Stimulated activated CD4-positive, alpha-beta T cell treated with anti-CD3 and anti-CD28 coated beads, Interleukin-4, amount 100 ng/mL, for 24 hours (primary cell): ENCODE measurements at regions not wholly inside any gene's neighbourhood (a gene's known extent, or its start where the extent isn't known, plus 50 kb on each side); places are given as distances from the start of the nearest gene placed in this dataset.
"Not testable (repeated sequence)": the region's sequence is repeated elsewhere in the genome, so short reads cannot be mapped to it uniquely, and the experiment has no call there.

Experiments
- DNase-seq: peaks from one replicate; pipeline ENCODE4 v3.0.0-alpha.2; 2020

DNA sequence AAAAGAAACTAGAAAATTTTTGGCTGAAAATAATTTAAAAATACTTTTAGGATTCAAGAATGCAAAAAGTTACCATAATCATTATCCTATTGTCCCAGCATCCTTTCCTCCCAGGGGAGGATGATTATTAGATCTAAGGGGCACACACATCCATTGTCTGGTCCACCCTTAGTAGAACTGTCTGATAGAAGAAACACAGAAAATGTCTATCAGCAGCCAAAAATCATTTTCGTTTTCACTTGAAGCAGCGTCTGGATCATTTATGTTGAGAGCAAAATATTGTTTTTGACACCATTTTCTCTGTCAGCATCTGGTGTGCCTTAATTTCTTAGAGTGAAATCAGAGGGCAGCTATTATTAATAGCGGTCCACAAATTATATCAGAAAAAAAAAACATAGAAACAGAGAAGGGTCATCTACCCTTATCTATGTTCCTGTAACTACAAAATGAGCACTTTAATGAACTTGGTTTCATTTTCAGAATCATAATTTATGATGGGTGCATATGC lies 446.3 kb downstream of the TRAM1L1 start:
- no peak for DNase-seq

DNA sequence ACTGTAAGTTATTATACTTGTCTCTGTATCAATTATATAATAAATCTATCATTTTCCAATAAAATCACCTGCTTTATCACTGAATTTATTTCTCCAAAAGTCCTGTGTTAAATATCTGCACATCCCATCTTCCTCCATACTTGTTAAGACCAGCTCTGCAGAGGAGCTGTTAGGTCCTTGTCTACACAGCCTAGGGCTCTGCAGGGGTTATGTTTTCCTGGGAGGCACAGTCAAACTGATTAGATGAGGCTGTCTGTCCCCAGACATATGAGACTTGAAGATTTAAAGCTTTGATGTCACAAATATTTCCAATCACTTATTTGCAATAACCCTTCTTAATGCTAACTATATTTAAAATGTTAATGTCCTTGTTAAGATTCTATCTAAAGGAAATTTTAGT lies 446.8 kb downstream of the TRAM1L1 start:
- DNase-seq, result no peak

DNA sequence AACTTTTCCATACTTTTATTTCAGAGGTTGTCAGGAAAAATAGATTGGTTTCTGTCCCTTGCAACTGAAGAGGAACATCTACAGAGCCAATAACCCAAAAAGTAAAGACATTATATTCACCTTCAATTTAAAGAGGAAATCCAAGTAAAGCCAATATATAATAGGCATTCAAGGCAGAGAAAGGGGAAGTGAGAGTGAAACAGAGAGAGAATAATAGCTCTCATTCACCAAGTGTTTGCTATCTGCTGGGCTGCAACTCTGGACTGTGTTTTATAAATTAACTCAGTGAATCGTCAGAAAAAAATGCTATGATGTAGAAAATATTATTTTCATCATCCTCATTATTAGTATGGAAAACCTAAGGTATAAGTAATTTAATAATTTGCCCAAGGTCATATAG lies 448.5 kb downstream of the TRAM1L1 start:
- no peak for DNase-seq

DNA sequence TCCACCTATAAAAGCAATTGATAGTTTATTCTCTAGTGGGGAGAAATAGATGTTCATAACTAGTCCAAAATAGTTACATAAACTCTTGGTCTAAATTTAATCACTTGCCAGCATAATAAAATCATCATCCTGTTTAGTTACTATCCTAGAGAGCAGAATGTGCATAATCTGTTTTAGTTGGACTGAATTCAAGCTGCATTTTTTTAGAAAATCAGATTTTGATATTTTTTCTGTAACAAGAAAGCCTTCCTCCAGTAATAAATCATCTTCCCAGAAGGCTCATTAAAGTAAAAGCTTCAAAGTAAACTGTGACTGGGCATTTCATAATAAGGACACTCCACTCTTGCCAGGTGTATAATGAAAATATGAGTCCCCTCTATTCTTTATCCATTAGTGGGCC lies 453.1 kb downstream of the TRAM1L1 start:
- DNase-seq, result no peak

DNA sequence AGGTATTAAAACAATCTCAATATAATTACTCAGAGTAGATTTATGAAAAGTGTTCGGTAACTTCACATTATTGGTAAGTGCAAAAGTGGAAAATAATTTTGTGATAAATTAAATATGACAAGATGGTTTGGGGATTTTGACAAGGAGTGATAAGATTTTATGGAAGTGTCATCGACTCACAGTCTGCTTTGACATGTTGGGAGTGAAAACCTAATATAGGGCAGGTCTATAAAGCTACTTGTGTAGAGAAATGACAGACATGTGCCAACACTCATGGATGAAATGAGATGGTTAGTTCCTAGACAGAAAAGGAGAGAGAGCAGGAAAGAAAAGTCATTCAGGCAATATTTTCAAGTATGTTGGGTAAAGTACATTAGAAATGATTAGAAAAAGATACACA lies 456.8 kb downstream of the TRAM1L1 start:
- DNase-seq, result no peak

DNA sequence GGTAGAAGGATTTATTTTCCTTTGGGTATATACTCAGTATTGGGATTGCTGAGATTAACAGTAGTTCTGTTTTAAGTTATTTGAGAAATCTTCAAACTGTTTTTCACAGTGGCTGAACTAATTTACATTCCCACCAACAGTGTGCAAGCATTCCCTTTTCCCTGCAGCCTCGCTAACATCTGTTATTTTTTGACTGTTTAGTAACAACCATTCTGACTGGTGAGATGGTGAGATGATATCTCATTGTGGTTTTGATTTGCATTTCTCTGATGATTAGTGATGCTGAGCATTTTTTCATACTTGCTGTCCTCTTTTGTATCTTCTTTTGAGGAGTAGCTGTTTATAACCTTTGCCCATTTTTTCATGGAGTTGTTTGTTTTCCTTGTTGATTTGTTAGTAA lies 457.8 kb downstream of the TRAM1L1 start:
- DNase-seq, result no peak

DNA sequence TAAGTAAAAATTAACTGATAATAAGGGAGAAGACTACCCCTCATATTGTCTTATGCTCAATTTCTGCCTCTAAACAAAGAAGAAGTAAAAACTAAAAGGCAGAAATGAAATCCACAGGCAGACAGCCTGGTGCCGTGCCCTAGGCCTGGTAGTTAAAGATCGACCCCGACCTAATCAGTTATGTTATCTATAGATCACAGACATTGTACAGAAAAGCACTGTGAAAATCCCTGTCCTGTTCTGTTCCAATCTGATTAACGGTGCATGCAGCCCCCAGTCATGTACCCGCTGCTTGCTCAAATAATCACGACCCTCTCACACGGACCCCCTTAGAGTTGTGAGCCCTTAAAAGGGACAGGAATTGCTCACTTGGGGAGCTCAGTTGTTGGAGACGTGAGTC lies 465.9 kb downstream of the TRAM1L1 start:
- DNase-seq, result not testable (repeated sequence)

DNA sequence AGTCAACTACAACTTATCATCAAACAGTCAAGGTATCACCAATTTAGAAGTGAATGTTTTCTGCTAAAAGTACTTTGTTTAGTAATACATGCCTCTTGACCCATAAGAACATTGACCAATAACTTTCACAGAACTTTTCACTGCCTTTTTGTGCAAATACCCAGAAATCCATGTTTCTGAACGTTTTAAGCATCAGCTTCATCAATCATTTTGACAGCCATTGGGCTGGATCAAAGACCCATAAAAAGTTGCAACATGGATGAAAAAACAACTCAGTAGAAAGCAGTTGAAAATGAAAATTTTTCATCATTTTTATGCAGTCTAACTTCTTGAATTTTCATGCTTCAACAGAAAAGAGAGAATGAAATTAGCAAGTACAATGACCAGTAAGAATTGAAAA lies 466.7 kb downstream of the TRAM1L1 start:
- DNase-seq, result no peak

DNA sequence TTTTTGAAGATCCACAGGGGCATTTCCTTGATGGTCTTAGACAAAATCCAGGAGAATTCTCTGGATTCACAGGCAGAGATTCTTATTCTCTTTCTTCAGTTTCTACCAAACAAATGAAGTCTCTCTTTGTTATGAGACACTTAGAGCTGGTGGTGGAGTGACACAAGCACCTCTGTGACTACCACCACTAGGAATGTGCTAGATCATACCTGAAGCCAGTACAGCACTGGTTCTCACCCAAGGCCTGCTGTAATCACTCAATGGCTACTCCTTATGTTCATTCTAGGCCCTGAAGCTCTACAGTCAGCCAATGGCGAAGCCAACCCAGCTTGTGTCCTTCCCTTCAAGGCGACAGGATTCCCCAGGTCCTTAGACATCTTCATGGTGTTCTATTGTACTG lies 482.3 kb downstream of the TRAM1L1 start:
- DNase-seq, result no peak

DNA sequence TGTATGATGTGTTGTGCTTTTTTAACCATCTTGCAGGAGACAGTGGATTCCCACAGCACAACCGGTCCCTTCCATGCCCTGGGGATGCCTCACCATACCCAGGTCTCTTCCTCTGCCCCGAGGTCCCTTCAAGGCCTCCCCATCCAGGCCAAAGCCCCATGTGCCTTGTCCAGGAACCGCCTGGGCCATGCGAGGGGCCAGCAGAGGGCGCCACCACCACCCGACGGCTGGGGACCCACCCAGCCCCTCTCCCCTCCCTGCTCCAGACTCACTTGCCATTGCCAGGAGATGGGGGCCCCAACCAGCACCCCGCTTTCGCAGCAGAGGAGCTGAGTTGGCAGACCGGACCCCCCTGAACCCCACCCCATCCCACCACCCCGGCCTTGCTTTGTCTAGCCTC lies 485.5 kb downstream of the TRAM1L1 start:
- DNase-seq, result no peak

DNA sequence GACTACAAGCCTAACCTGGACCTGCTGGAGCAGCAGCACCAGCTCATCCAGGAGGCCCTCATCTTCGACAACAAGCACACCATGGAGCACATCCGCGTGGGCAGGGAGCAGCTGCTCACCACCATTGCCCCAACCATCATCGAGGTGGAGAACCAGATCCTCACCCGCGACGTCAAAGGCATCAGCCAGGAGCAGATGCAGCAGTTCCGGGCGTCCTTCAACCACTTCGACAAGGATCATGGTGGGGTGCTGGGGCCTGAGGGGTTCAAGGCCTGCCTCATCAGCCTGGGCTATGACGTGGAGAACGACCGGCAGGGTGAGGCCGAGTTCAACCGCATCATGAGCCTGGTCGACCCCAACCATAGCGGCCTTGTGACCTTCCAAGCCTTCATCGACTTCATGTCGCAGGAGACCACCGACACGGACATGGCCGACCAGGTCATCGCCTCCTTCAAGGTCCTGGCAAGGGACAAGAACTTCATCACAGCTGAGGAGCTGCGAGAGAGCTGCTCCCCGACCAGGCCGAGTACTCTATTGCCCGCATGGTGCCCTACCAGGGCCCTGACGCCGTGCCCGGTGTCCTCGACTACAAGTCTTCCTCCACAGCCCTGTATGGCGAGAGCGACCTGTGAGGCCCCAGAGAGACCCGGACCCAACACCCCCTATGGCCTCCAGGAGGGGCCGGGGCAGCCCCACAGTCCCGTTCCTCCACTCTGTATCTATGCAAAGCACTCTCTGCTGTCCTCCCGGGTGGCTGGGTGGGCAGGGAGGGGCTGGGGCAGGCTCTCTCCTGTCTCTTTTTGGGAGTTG lies 486.2 kb downstream of the TRAM1L1 start:
- no peak for DNase-seq

DNA sequence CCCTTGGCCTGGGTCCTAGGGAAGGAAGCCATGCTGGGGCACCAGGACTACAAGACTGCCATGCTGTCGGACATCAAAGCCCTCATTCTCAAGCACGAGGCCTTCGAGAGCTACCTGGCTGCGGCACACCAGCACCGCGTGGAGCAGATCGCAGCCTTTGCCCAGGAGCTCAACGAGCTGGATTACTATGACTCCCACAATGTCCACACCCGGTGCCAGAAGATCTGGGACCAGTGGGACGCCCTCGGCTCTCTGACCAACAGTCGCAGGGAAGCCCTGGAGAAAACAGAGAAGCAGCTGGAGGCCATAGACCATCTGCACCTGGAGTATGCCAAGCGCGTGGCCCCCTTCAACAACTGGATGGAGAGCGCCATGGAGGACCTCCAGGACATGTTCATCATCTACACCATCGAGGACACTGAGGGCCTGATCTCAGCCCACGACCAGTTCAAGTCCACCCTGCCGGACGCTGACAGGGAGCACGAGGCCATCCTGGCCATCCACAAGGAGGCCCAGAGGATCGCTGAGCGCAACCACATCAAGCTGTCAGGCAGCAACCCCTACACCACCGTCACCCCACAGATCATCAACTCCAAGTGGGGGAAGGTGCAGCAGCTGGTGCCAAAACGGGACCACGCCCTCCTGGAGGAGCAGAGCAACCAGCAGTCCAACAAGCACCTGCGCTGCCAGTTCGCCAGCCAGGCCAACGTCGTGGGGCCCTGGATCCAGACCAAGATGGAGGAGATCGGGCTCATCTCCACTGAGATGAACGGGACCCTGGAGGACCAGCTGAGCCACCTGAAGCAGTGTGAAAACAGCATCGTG lies 487.0 kb downstream of the TRAM1L1 start:
- DNase-seq, result no peak

DNA sequence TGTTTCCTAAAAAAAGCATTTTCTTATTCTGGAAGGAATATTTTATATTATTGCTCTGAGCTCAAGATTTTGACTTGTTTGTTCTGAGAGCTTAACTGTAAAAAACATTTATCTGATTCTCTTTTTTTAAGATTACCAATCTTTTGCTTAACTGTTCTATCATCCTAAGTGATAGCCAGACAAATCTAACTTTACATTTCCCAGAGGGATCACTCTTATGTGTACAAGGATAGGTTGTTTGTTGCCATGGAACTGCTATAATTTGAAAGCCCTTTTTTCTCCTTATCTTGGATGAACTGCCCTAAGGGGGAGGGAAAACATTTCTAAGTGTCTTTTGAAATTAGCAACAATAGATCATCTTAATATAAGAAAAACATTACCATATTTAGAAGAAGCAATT lies 494.7 kb downstream of the TRAM1L1 start:
- no peak for DNase-seq

DNA sequence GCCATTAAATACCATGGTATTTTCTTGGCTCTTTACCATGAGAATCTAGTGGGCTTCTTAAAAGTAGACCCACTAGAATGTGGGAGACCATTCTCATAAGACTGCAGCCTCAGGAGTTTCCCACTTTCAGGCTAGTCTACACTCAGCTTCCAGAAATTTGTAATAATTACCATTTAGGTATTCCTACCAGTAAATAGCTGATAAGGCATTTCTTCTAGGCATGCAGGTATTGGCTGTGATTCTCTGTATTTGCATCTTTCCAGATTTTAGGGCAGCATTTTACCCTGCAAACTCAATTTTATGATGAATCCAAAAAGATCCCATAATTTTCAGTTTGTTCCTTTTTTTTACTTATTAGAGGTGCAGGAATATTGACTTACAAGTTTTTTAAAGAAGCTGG lies 496.6 kb downstream of the TRAM1L1 start:
- no peak for DNase-seq

DNA sequence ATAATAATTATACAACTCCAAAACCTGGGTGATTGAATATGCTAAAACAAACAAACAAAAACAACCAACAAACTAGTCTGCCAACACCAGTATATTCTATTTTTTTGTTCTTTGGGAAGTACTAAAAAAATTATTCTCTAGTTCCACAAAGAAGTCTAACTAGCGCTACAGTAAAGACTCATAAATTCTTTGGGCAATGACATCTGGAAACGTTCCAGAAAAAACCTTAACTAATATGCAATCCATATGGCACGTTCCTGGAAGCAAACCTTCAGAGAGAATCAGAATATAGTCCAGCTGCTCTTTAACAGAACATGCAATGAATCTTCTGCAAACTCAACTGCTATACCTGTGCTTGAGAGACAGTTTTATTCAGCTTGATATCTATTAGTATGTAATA lies 500.1 kb downstream of the TRAM1L1 start:
- DNase-seq, result no peak

DNA sequence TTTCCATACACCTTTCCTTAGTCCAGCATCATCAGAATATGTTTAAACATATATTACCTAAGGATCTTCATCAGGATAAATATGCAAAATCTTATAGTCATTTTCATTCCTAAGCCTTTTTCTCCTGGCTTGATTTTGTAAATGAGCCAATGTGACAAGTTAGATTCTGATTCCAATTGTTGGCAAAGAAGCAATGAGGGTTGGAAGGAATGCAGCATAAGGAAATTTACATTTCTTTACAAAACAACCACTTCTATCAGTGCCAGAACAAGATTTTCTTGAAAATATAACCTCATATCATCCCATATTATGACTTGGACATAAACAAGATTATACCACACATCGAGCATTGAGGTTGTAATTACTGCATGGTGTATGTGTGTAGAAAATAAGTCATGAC lies 508.1 kb downstream of the TRAM1L1 start:
- DNase-seq, result no peak

DNA sequence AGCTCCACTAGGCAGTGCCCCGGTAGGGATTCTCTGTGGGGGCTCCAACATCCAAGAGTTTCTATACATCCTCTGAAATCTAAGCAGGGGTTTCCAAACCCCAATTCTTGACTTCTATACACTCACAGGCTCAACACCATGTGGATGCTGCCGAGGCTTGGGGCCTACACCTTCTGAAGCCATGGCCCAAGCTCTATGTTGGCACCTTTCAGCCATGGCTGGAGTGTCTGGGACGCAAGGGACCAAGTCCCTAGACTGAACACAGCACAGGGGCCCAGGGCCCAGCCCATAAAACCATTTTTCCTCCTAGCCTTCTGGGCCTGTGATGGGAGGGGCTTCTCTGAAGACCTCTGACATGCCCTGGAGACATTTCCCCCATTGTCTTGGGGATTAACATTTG lies 511.8 kb downstream of the TRAM1L1 start:
- no peak for DNase-seq

DNA sequence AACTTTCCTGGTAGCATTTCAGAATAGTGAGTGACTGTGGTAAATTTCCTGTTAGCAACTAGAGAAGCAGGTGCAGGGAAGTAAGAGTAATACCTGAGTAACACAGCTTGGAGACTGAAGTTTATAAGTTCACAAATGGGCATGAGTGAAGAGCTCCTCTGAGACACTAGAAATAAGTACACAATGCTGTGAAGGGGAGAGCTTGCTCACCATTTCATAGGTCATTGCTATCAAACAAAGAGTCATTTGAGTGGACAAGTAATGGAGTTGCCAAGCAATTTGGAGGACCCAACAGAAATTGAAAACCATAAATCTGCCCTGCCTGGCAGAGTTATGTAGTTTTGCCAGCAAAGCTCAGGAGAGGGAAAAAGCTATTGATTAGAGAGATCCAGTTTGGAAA lies 523.6 kb downstream of the TRAM1L1 start:
- no peak for DNase-seq

DNA sequence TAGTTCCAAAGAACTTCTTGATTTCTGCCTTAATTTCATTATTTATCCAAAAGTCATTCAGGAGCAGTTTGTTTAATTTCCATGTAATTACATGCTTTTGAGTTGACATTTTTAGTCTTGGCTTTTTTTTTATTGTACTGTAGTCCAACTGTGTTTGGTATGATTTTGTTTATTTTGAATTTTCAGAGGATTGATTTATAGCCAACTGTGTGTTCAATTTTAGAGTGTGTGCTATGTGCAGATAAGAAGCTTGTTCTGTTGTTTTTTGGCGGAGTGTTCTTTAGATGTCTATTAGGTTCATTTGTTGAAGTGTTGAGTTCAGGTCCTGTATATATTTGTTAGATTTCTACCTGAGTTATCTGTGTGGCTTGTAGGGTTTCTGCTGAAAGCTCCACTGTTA lies 533.6 kb downstream of the TRAM1L1 start:
- DNase-seq, result no peak

DNA sequence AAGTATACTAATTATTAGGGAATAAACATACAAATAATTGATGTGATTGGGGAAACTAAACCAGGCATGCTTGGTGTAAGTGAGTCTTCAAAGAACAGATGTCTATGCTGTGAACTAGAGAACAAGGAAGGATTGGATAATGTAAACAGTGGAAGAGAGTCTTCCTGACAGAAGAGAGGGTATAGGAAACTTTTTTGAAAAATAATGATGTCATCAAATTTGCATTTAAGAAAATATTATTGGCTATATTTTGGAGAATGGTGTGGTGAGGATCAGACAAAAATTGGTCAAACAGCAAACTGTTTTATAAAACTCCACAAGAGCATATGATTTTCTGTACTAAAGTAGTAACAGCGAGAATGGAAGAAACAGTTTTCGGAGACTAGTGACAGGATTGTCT lies 537.7 kb downstream of the TRAM1L1 start:
- DNase-seq, result no peak

DNA sequence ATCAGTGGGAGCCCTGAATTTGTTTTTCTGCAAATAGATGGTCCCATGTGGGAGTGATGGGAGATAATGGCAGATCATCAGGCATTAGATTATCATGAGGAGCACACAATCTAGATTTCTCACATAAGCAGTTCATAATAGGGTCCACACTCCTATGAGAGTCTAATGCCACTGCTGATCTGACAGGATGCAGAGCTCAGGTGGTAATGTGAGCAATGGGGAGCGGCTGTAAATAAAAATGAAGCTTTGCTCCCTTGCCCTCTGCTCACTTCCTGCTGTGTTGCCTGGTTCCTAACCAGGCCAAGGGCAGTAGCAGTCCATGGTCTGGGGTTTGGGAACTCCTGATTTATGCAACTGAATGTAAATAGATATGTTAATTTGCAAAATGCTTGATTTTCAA lies 538.6 kb downstream of the TRAM1L1 start:
- DNase-seq, result no peak

DNA sequence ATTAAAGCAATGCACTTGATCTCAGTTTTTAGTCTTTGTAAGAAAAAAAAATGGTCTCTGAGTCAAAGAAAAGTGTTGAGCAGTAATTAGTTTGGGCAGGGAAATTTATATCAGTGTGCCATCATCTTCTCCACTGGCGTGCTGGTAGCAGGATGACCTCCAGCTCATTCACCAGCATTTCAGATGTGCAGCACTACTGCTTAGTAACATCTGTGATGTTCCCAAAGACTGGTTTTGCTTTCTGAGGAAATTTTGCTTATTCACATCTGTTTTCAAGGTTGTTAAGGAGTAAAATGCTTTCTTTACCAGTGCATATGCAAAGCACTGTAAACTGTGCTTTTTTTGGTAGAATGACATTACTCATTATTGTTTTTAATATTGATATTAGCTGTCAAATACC lies 540.4 kb downstream of the TRAM1L1 start:
- no peak for DNase-seq

DNA sequence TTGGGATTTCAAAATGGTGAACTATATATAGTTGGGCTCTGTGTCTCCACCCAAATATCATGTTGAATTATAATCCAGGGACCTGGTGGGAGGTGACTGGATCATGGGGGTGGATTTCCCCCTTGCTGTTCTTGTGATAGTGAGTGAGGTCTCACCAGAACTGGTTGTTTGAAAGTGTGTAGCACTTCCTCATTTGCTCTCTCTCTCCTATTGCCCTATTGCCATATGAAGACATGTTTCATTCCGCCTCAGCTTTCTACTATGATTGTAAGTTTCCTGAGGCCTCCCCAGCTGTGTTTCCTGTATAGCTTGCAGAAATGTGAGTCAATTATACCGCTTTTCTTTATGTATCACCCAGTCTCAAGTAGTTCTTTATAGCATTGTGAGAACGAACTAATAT lies 545.6 kb downstream of the TRAM1L1 start:
- no peak for DNase-seq

DNA sequence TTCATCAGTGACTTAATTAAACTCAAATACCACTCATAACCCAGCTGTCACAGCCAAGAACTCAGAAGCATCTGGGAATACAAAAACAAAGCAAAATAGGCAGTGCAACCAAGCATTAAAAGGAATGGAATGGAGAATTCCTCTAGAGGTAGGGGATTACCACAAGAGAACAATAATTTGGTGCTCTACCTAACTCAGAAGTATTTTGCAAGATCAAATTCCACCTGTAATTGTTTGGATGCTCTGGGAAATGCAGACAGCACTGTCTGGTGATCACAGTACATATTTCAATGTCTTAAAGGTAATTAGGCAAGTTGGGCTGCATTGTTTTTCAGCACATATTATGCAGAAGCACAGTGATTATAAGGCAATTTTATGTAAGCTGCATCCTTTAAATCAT lies 547.5 kb downstream of the TRAM1L1 start:
- DNase-seq, result no peak
